ENCODE measurements at regions not wholly inside any gene's neighbourhood (a gene's known extent, or its start where the extent isn't known, plus 50 kb on each side); places are given as distances from the start of the nearest gene placed in this dataset.

GRCh38 chr13:79621902-79622301, 140.9 kb downstream of the NDFIP2 start:
- no peak overlapping the region for H3K27ac ChIP-seq (ENCODE audit: low read depth, low read length)
- ChIA-PET CTCF (no interaction called here), POLR2A (no interaction called here), RAD21 (ENCODE audit: low non-redundant PET in 1 of 2, low total read pairs in 2 of 2, uncharacterized antibody in 2 of 2, unreplicated experiment in 2 of 2) (no interaction called here)
- no peaks in the 10 kb centered on the region for H4K20me1 ChIP-seq (ENCODE audit: insufficient read depth)
- intact Hi-C loops (cut with micrococcal nuclease): no loop called here
- H3K27me3 ChIP-seq (ENCODE audit: insufficient read depth, low read length): no peaks in the 10 kb centered on the region
- no TSS peak for BruUV-seq (replicated peaks)
- no peak overlapping the region for H2AFZ ChIP-seq (ENCODE audit: low read depth, low read length, poor library complexity, severe bottlenecking)
- no peaks in the 10 kb centered on the region for H3K79me2 ChIP-seq (ENCODE audit: insufficient read depth, low read length)
- no peak overlapping the region for H3K9ac ChIP-seq (ENCODE audit: low read length)
- no peak for DNase-seq (ENCODE audit: low read depth, low spot score)
- H3K4me2 ChIP-seq (ENCODE audit: low read length): no peak overlapping the region
- H3K9me3 ChIP-seq (ENCODE audit: control insufficient read depth in 1 of 2, insufficient read depth in 1 of 2, low read depth in 1 of 2, low read length in 2 of 2): no peaks in the 10 kb centered on the region
- H3K36me3 ChIP-seq (ENCODE audit: control insufficient read depth in 1 of 2, insufficient read depth in 2 of 2, low read length in 2 of 2): no peaks in the 10 kb centered on the region
- H3K4me1 ChIP-seq (ENCODE audit: control insufficient read depth in 1 of 2, insufficient read depth in 2 of 2, low read length in 2 of 2): no peaks in the 10 kb centered on the region
- no peak for ATAC-seq
- no peak overlapping the region for H3K4me3 ChIP-seq (replicated peaks in 1 of 2; ENCODE audit: low read depth in 1 of 2, low read length in 2 of 2)
- no peaks in the 10 kb centered on the region for H3K9me2 ChIP-seq (ENCODE audit: insufficient read depth)
- TF ChIP-seq POLR2AphosphoS5 (IDR thresholded peaks at IDR 0.05; ENCODE audit: low read depth, low read length) (no peak), ELF1 (IDR thresholded peaks at IDR 0.05; ENCODE audit: borderline replicate concordance, low read depth) (no peak), CEBPB (IDR thresholded peaks at IDR 0.05; ENCODE audit: low read depth) (no peak), RAD21 (IDR thresholded peaks at IDR 0.05; ENCODE audit: low read depth) (no peak)

DNA sequence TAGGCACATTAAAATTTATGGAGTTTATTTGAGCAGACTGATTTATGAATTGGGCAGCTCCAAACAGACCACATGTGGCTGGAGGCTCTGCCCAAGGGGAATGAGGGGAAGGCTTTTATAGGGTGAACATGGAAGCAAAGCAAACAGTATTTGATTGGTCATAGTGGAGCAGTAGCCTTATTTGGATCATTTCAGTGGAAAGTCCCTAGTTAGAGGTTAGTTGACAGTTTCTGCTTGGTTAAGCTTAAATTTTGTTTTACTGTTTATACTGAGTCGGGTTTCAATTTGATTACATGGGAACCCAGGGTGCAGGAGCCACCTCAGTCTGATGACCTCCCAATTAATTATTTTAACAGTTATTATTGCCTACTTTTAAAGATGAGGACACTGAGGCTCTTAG, 140.5 kb downstream of the NDFIP2 start:
- Histone ChIP-seq H3K4me1 (ENCODE audit: control insufficient read depth in 1 of 2, insufficient read depth in 2 of 2, low read length in 2 of 2) (no peaks in the 10 kb centered on the region), H3K27ac (ENCODE audit: low read depth, low read length) (no peak overlapping the region), H3K27me3 (ENCODE audit: insufficient read depth, low read length) (no peaks in the 10 kb centered on the region), H4K20me1 (ENCODE audit: insufficient read depth) (no peaks in the 10 kb centered on the region), H3K79me2 (ENCODE audit: insufficient read depth, low read length) (no peaks in the 10 kb centered on the region), H2AFZ (ENCODE audit: low read depth, low read length, poor library complexity, severe bottlenecking) (no peak overlapping the region), H3K36me3 (ENCODE audit: control insufficient read depth in 1 of 2, insufficient read depth in 2 of 2, low read length in 2 of 2) (no peaks in the 10 kb centered on the region), H3K9me3 (ENCODE audit: control insufficient read depth in 1 of 2, insufficient read depth in 1 of 2, low read depth in 1 of 2, low read length in 2 of 2) (no peaks in the 10 kb centered on the region), H3K9ac (ENCODE audit: low read length) (no peak overlapping the region), H3K4me3 (replicated peaks in 1 of 2; ENCODE audit: low read depth in 1 of 2, low read length in 2 of 2) (no peak overlapping the region), H3K4me2 (ENCODE audit: low read length) (no peak overlapping the region), H3K9me2 (ENCODE audit: insufficient read depth) (no peaks in the 10 kb centered on the region)
- BruUV-seq (replicated peaks): no TSS peak
- CTCF ChIA-PET: no interaction called here
- ATAC-seq: no peak
- TF ChIP-seq POLR2A (IDR thresholded peaks at IDR 0.05; ENCODE audit: borderline replicate concordance, extremely low read depth, insufficient read depth, insufficient read length): no peak
- TF ChIP-seq EZH2 (IDR thresholded peaks at IDR 0.05): no peak
- no peak for TF ChIP-seq ATF3 (IDR thresholded peaks at IDR 0.05)
- no peak for TF ChIP-seq ZFX (IDR thresholded peaks at IDR 0.05)
- TF ChIP-seq SIN3A (IDR thresholded peaks at IDR 0.05; ENCODE audit: low read depth): no peak
- no peak for TF ChIP-seq SP1 (IDR thresholded peaks at IDR 0.05; ENCODE audit: low read depth)
- no peak for TF ChIP-seq EGR1 (IDR thresholded peaks at IDR 0.05; ENCODE audit: low read depth)
- TF ChIP-seq, protein P1, sequence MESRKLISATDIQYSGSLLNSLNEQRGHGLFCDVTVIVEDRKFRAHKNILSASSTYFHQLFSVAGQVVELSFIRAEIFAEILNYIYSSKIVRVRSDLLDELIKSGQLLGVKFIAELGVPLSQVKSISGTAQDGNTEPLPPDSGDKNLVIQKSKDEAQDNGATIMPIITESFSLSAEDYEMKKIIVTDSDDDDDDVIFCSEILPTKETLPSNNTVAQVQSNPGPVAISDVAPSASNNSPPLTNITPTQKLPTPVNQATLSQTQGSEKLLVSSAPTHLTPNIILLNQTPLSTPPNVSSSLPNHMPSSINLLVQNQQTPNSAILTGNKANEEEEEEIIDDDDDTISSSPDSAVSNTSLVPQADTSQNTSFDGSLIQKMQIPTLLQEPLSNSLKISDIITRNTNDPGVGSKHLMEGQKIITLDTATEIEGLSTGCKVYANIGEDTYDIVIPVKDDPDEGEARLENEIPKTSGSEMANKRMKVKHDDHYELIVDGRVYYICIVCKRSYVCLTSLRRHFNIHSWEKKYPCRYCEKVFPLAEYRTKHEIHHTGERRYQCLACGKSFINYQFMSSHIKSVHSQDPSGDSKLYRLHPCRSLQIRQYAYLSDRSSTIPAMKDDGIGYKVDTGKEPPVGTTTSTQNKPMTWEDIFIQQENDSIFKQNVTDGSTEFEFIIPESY (IDR thresholded peaks at IDR 0.05; ENCODE audit: extremely low read depth, insufficient replicate concordance, low read length): no peak
- TF ChIP-seq SRF (IDR thresholded peaks at IDR 0.05; ENCODE audit: low read depth): no peak
- TF ChIP-seq FOSL1 (IDR thresholded peaks at IDR 0.05; ENCODE audit: low read depth): no peak
- TF ChIP-seq, protein P2, sequence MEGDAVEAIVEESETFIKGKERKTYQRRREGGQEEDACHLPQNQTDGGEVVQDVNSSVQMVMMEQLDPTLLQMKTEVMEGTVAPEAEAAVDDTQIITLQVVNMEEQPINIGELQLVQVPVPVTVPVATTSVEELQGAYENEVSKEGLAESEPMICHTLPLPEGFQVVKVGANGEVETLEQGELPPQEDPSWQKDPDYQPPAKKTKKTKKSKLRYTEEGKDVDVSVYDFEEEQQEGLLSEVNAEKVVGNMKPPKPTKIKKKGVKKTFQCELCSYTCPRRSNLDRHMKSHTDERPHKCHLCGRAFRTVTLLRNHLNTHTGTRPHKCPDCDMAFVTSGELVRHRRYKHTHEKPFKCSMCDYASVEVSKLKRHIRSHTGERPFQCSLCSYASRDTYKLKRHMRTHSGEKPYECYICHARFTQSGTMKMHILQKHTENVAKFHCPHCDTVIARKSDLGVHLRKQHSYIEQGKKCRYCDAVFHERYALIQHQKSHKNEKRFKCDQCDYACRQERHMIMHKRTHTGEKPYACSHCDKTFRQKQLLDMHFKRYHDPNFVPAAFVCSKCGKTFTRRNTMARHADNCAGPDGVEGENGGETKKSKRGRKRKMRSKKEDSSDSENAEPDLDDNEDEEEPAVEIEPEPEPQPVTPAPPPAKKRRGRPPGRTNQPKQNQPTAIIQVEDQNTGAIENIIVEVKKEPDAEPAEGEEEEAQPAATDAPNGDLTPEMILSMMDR (IDR thresholded peaks at IDR 0.05 in 2 of 3, conservative IDR thresholded peaks at IDR 0.05 in 1 of 3; ENCODE audit: borderline replicate concordance in 1 of 3, insufficient read depth in 1 of 3, low read depth in 2 of 3, low read length in 2 of 3): no peak
- no peak for TF ChIP-seq EZH2phosphoT487 (IDR thresholded peaks at IDR 0.05; ENCODE audit: borderline replicate concordance)
- TF ChIP-seq ELF1 (IDR thresholded peaks at IDR 0.05; ENCODE audit: borderline replicate concordance, low read depth): no peak
- TF ChIP-seq CEBPB (IDR thresholded peaks at IDR 0.05; ENCODE audit: low read depth): no peak
- TF ChIP-seq TCF7L2 (IDR thresholded peaks at IDR 0.05; ENCODE audit: borderline replicate concordance, extremely low read depth, insufficient read depth, insufficient read length): no peak
- TF ChIP-seq JUND (IDR thresholded peaks at IDR 0.05): no peak
- TF ChIP-seq MAX (IDR thresholded peaks at IDR 0.05): no peak
- no peak for TF ChIP-seq YY1 (IDR thresholded peaks at IDR 0.05; ENCODE audit: extremely low read depth, insufficient replicate concordance, low read depth, low read length)
- no peak for TF ChIP-seq POLR2AphosphoS5 (IDR thresholded peaks at IDR 0.05; ENCODE audit: low read depth, low read length)
- DNase-seq (ENCODE audit: low read depth, low spot score): no peak
- RAD21 ChIA-PET (ENCODE audit: low non-redundant PET in 1 of 2, low total read pairs in 2 of 2, uncharacterized antibody in 2 of 2, unreplicated experiment in 2 of 2): no interaction called here
- intact Hi-C loops (cut with micrococcal nuclease): no loop called here
- POLR2A ChIA-PET: no interaction called here
